ENCODE measurements at regions not wholly inside any gene's neighbourhood (a gene's known extent, or its start where the extent isn't known, plus 50 kb on each side); places are given as distances from the start of the nearest gene placed in this dataset.

- TF ChIP-seq POLR2AphosphoS5 (IDR thresholded peaks at IDR 0.05) = no peak
- no peak for TF ChIP-seq REST (IDR thresholded peaks at IDR 0.05; ENCODE audit: borderline replicate concordance)
- no peak for TF ChIP-seq EP300 (conservative IDR thresholded peaks at IDR 0.05; ENCODE audit: poor library complexity, severe bottlenecking)
- TF ChIP-seq SMC3 (conservative IDR thresholded peaks at IDR 0.05; ENCODE audit: poor library complexity) = no peak
- TF ChIP-seq CTCF (IDR thresholded peaks at IDR 0.05; ENCODE audit: poor library complexity, severe bottlenecking) = no peak
- no peak for TF ChIP-seq EZH2 (IDR thresholded peaks at IDR 0.05; ENCODE audit: borderline replicate concordance, insufficient read depth, low read length, poor library complexity, severe bottlenecking)
- no peak for TF ChIP-seq RAD21 (conservative IDR thresholded peaks at IDR 0.05)
- TF ChIP-seq TAF1 (IDR thresholded peaks at IDR 0.05; ENCODE audit: low read depth) = no peak
- TF ChIP-seq MXI1 (conservative IDR thresholded peaks at IDR 0.05; ENCODE audit: poor library complexity, severe bottlenecking) = no peak
These were observed 215.6 kb upstream of the DMAC1 start for GRCh38 chr9:8014997-8015682.
